Naive thymus-derived CD4-positive, alpha-beta T cell (primary cell): ENCODE measurements at regions not wholly inside any gene's neighbourhood (a gene's known extent, or its start where the extent isn't known, plus 50 kb on each side); places are given as distances from the start of the nearest gene placed in this dataset.

Source experiments
- ATAC-seq: fragments of 150-1000 bp; cut with Tn5 transposase; 2 replicates; pipeline ENCODE4 v1.10.0; 2021; ENCODE audit warnings: mild to moderate bottlenecking, moderate library complexity
- CTCF ChIA-PET: fragments of 350-600 bp; sonication (Branson Sonifier 250); formaldehyde crosslinking; loops from one replicate; lab custom pipeline; 2021; ENCODE audit warnings: antibody characterized with exemption; lab: Charles Lee
- POLR2A ChIA-PET: fragments of 350-600 bp; sonication (Branson Sonifier 250); formaldehyde crosslinking; loops from one replicate; lab custom pipeline; 2021; ENCODE audit warnings: antibody characterized with exemption, inconsistent platforms; lab: Charles Lee
- DNase-seq, 9 donors: peaks; one replicate each; pipeline versions ENCODE4 v3.0.0 to v3.0.0-alpha.2; 2020 to 2022; ENCODE audit warnings: mixed read lengths in 1 of 9
- H3K27ac ChIP-seq: one replicate; pipeline ENCODE4 v1.7.0; 2013; ENCODE audit warnings: mild to moderate bottlenecking, low read depth, low read length, moderate library complexity
- H3K27me3 ChIP-seq, 2 donors: one replicate each; pipeline ENCODE4 v1.7.0; 2013; ENCODE audit warnings: low read length in 2 of 2, mild to moderate bottlenecking in 2 of 2, moderate library complexity in 2 of 2; ENCODE audit not compliant: control insufficient read depth in 2 of 2, insufficient read depth in 2 of 2
- H3K36me3 ChIP-seq, 3 experiments: 1 replicate in 2 of 3; 2 replicates in 1 of 3; pipeline ENCODE4 v1.7.0; 2013; ENCODE audit warnings: low read length in 3 of 3, mild to moderate bottlenecking in 3 of 3, moderate library complexity in 1 of 3; ENCODE audit not compliant: insufficient read depth in 3 of 3, control insufficient read depth in 2 of 3
- H3K4me1 ChIP-seq, 2 donors: one replicate each; pipeline ENCODE4 v1.7.0; 2013; ENCODE audit warnings: low read length in 2 of 2, mild to moderate bottlenecking in 2 of 2, moderate library complexity in 1 of 2; ENCODE audit not compliant: control insufficient read depth in 2 of 2, insufficient read depth in 2 of 2
- H3K4me3 ChIP-seq: 2 replicates; pipeline ENCODE4 v1.7.0; 2013; ENCODE audit warnings: mild to moderate bottlenecking, low read length
- H3K9me3 ChIP-seq, 3 experiments: 1 replicate in 2 of 3; 2 replicates in 1 of 3; pipeline ENCODE4 v1.7.0; 2013; ENCODE audit warnings: low read length in 3 of 3; ENCODE audit not compliant: control insufficient read depth in 2 of 3
- H3K27ac Mint-ChIP-seq, 9 donors: one replicate each; pipeline ENCODE4 v1.8.0; 2020 to 2022; ENCODE audit warnings: mixed read lengths in 9 of 9, mild to moderate bottlenecking in 8 of 9, moderate library complexity in 5 of 9, inconsistent platforms in 2 of 9
- H3K27me3 Mint-ChIP-seq, 5 donors: one replicate each; pipeline ENCODE4 v1.8.0; 2021 to 2022; ENCODE audit warnings: mixed read lengths in 5 of 5, mild to moderate bottlenecking in 1 of 5
- H3K36me3 Mint-ChIP-seq, 5 donors: one replicate each; pipeline ENCODE4 v1.8.0; 2020 to 2022; ENCODE audit warnings: mixed read lengths in 5 of 5, mild to moderate bottlenecking in 3 of 5, inconsistent platforms in 1 of 5
- H3K4me1 Mint-ChIP-seq, 7 donors: one replicate each; pipeline ENCODE4 v1.8.0; 2020 to 2022; ENCODE audit warnings: mixed read lengths in 7 of 7, mild to moderate bottlenecking in 3 of 7, inconsistent platforms in 1 of 7
- H3K4me3 Mint-ChIP-seq, 10 donors: one replicate each; pipeline ENCODE4 v1.8.0; 2020 to 2022; ENCODE audit warnings: mild to moderate bottlenecking in 10 of 10, mixed read lengths in 10 of 10, moderate library complexity in 6 of 10, inconsistent platforms in 2 of 10
- H3K9me3 Mint-ChIP-seq, 11 donors: one replicate each; pipeline ENCODE4 v1.8.0; 2020 to 2022; ENCODE audit warnings: mixed read lengths in 11 of 11, mild to moderate bottlenecking in 4 of 11, inconsistent platforms in 1 of 11, moderate library complexity in 1 of 11
- intact Hi-C, 2 donors: fragments of 100-400 bp; cut with micrococcal nuclease; formaldehyde crosslinking; loops; one replicate each; pipeline ENCODE4 v1.15.1; 2023

DNA sequence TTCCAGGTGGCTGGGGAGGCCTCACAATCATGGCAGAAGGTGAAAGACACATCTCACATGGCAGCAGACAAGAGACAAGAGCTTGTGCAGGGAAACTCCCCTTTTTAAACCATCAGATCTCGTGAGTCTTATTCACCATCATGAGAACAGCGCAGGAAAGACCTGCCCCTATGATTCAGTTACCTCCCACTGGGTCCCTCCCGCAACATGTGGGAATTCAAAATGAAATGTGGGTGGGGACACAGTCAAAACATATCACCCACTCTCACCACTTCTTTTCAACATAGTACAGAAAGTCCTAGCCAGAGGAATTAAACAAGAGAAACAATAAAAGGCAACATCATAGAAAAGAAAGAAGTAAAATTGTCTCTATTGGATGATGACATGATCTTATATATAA lies 223.4 kb upstream of the SLC24A2 start:
- peaks cover 17 to 35% (median 32%) of the 10 kb centered on the region in 7 donors for H3K4me1 Mint-ChIP-seq
- H3K36me3 Mint-ChIP-seq: peaks cover 0 to 27% (median 15%) of the 10 kb centered on the region in 5 donors
- Histone ChIP-seq H3K27ac (no peak overlapping the region), H3K4me1 (peaks cover 6 to 18% of the 10 kb centered on the region in 2 donors), H3K27me3 (no peaks in the 10 kb centered on the region), H3K4me3 (no peak overlapping the region), H3K9me3 (no peaks in the 10 kb centered on the region), H3K36me3 (no peaks in the 10 kb centered on the region)
- H3K27me3 Mint-ChIP-seq: no peaks in the 10 kb centered on the region
- ChIA-PET POLR2A (no interaction called here), CTCF (no interaction called here)
- peaks cover 4 to 32% (median 11%) of the 10 kb centered on the region in 11 donors for H3K9me3 Mint-ChIP-seq
- H3K4me3 Mint-ChIP-seq: no peak overlapping the region
- intact Hi-C loops: no loop called here
- ATAC-seq: no peak
- H3K27ac Mint-ChIP-seq: no peak overlapping the region
- DNase-seq: no peak

DNA sequence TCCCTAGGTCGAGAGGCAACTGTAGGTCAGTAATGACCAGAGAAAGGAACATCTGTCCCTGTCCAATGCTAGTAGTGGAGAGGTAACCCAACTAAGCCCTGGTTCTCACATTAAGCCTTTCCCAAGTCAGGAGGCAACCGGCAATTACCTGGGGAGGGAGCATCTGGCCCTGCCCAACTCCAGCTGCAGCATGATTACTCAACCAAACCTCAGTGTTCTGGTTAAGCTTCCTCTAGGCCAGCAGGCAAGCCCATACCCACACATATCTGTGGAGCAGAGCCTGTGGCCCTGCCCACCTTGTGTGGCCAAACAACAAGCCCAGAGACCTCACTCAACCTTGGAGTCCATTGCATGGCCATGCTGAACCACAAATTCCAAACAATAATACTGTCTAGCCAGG lies 220.8 kb upstream of the SLC24A2 start:
- Mint-ChIP-seq H3K9me3 (peaks cover 4 to 30% (median 9%) of the 10 kb centered on the region in 11 donors), H3K4me1 (peaks cover 2 to 14% (median 13%) of the 10 kb centered on the region in 7 donors), H3K36me3 (peaks cover 0 to 23% (median 14%) of the 10 kb centered on the region in 5 donors), H3K27me3 (no peaks in the 10 kb centered on the region), H3K4me3 (no peak overlapping the region), H3K27ac (no peak overlapping the region)
- H3K27ac ChIP-seq: no peak overlapping the region
- H3K27me3 ChIP-seq: no peaks in the 10 kb centered on the region
- no peaks in the 10 kb centered on the region for H3K36me3 ChIP-seq
- intact Hi-C loops: no loop called here
- ChIA-PET POLR2A (no interaction called here), CTCF (no interaction called here)
- DNase-seq (no peak), ATAC-seq (no peak)
- H3K4me1 ChIP-seq: no peaks in the 10 kb centered on the region
- H3K4me3 ChIP-seq: no peak overlapping the region
- H3K9me3 ChIP-seq: no peaks in the 10 kb centered on the region

GRCh38 chr9:20002011-20002410 lies 213.2 kb upstream of the SLC24A2 start:
- Mint-ChIP-seq H3K36me3 (peaks cover 0 to 19% (median 5%) of the 10 kb centered on the region in 5 donors), H3K27me3 (no peaks in the 10 kb centered on the region), H3K4me1 (peaks cover 0 to 36% (median 8%) of the 10 kb centered on the region in 7 donors), H3K4me3 (no peak overlapping the region), H3K27ac (no peak overlapping the region), H3K9me3 (peaks cover 0 to 6% (median 4%) of the 10 kb centered on the region in 11 donors)
- H3K4me3 ChIP-seq: no peak overlapping the region
- no peak overlapping the region for H3K27ac ChIP-seq
- CTCF ChIA-PET: no interaction called here
- no peaks in the 10 kb centered on the region for H3K9me3 ChIP-seq
- POLR2A ChIA-PET: no interaction called here
- peaks cover 0 to 11% of the 10 kb centered on the region in 2 donors for H3K4me1 ChIP-seq
- H3K36me3 ChIP-seq: no peaks in the 10 kb centered on the region
- DNase-seq (no peak), ATAC-seq (no peak)
- H3K27me3 ChIP-seq: no peaks in the 10 kb centered on the region
- intact Hi-C loops: no loop called here

DNA sequence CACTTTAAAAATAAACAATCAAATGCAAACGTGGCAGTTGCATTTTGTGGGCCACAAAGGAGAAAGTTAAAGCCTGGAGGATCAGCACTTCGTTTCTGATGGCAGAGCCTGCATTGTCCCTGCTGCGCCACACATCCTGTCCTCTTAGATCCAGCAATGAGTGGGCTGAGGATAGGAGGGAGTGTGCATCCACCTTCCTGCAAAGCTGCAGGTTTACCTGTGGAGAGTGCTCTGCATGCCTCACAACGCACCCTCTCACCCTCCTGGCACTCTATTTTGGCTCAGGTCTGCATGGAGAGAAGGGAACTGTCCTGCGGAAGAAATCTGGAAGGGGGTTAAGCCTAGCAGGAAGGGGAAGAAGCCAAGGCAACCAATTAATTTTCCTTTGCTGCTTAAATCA lies 212.2 kb upstream of the SLC24A2 start:
- ATAC-seq (no peak), DNase-seq (no peak)
- ChIA-PET POLR2A (no interaction called here), CTCF (no interaction called here)
- Histone ChIP-seq H3K27me3 (no peaks in the 10 kb centered on the region), H3K4me3 (no peak overlapping the region), H3K4me1 (peaks cover 0 to 11% of the 10 kb centered on the region in 2 donors), H3K27ac (no peak overlapping the region), H3K9me3 (no peaks in the 10 kb centered on the region), H3K36me3 (no peaks in the 10 kb centered on the region)
- H3K9me3 Mint-ChIP-seq: peaks cover 0 to 8% (median 4%) of the 10 kb centered on the region in 11 donors
- H3K27ac Mint-ChIP-seq: no peak overlapping the region
- peaks cover 0 to 40% (median 8%) of the 10 kb centered on the region in 7 donors for H3K4me1 Mint-ChIP-seq
- intact Hi-C loops: no loop called here
- no peaks in the 10 kb centered on the region for H3K27me3 Mint-ChIP-seq
- no peak overlapping the region for H3K4me3 Mint-ChIP-seq
- peaks cover 0 to 22% (median 6%) of the 10 kb centered on the region in 5 donors for H3K36me3 Mint-ChIP-seq

GRCh38 chr9:19999491-20000057 lies 210.7 kb upstream of the SLC24A2 start:
- H3K9me3 Mint-ChIP-seq: peaks cover 0 to 10% (median 5%) of the 10 kb centered on the region in 11 donors
- peaks cover 0 to 11% of the 10 kb centered on the region in 2 donors for H3K4me1 ChIP-seq
- H3K27ac Mint-ChIP-seq: peak overlapping the region in 3 of 9 donors; percentile 30 to 93 (median 39)
- DNase-seq: peak in 1 of 9 donors; percentile 61
- no peak overlapping the region for H3K27ac ChIP-seq
- peak overlapping the region in 1 of 10 donors; percentile 59 for H3K4me3 Mint-ChIP-seq
- peak; percentile 37 for ATAC-seq
- H3K27me3 Mint-ChIP-seq: no peaks in the 10 kb centered on the region
- no peak overlapping the region for H3K4me3 ChIP-seq
- no peaks in the 10 kb centered on the region for H3K9me3 ChIP-seq
- no peaks in the 10 kb centered on the region for H3K27me3 ChIP-seq
- ChIA-PET POLR2A (no interaction called here), CTCF (no interaction called here)
- peaks cover 0 to 27% (median 6%) of the 10 kb centered on the region in 5 donors for H3K36me3 Mint-ChIP-seq
- H3K4me1 Mint-ChIP-seq: peaks cover 0 to 51% (median 8%) of the 10 kb centered on the region in 7 donors
- no peaks in the 10 kb centered on the region for H3K36me3 ChIP-seq
- intact Hi-C loops: loop anchor here in 1 of 2 donors (1.0 to 2.0 kb wide), 5 partner anchors 23 to 623 kb away; partner anchors contain the start of gene MLLT3

- DNase-seq (no peak), ATAC-seq (no peak)
- Histone ChIP-seq H3K9me3 (no peaks in the 10 kb centered on the region), H3K27ac (no peak overlapping the region), H3K4me3 (no peak overlapping the region), H3K36me3 (no peaks in the 10 kb centered on the region), H3K27me3 (no peaks in the 10 kb centered on the region), H3K4me1 (peaks cover 0 to 11% of the 10 kb centered on the region in 2 donors)
- CTCF ChIA-PET: no interaction called here
- H3K36me3 Mint-ChIP-seq: peaks cover 0 to 26% (median 6%) of the 10 kb centered on the region in 5 donors
- peaks cover 0 to 56% (median 8%) of the 10 kb centered on the region in 7 donors for H3K4me1 Mint-ChIP-seq
- intact Hi-C loops: loop anchor here in 1 of 2 donors (1.0 to 2.0 kb wide), 5 partner anchors 23 to 624 kb away; partner anchors contain the start of gene MLLT3
- peaks cover 0 to 10% (median 5%) of the 10 kb centered on the region in 11 donors for H3K9me3 Mint-ChIP-seq
- H3K27me3 Mint-ChIP-seq: no peaks in the 10 kb centered on the region
- H3K27ac Mint-ChIP-seq: peak overlapping the region in 3 of 9 donors; percentile 30 to 93 (median 38)
- peak overlapping the region in 1 of 10 donors; percentile 59 for H3K4me3 Mint-ChIP-seq
- POLR2A ChIA-PET: interaction anchor here (0.9 kb wide), 1 partner anchor 36 kb away, joined by 4 read pairs; no protein-coding TSS in a partner anchor
Measured at GRCh38 chr9:19998823-19999455, 210.1 kb upstream of the SLC24A2 start.
